PFSK-1 (cell line): ENCODE measurements at regions not wholly inside any gene's neighbourhood (a gene's known extent, or its start where the extent isn't known, plus 50 kb on each side); places are given as distances from the start of the nearest gene placed in this dataset.

Source experiments
- POLR2AphosphoS5 ChIP-seq: IDR thresholded peaks from 2 replicates; pipeline ENCODE4 v1.6.1; 2012; ENCODE audit warnings: low read depth, mild to moderate bottlenecking, control low read depth, low read length, moderate library complexity
- REST ChIP-seq, 2 experiments: IDR thresholded peaks; 2 replicates each; pipeline versions ENCODE4 v1.6.1 to v1.8.0; 2011 to 2012; ENCODE audit warnings: low read depth in 2 of 2, low read length in 2 of 2, control low read depth in 1 of 2, inconsistent platforms in 1 of 2, mild to moderate bottlenecking in 1 of 2, moderate library complexity in 1 of 2; ENCODE audit not compliant: insufficient read depth in 1 of 2
- SIN3A ChIP-seq: IDR thresholded peaks from 2 replicates; pipeline ENCODE4 v1.6.1; 2012; ENCODE audit warnings: mild to moderate bottlenecking, low read length, moderate library complexity, borderline replicate concordance; ENCODE audit not compliant: insufficient read depth
- TAF1 ChIP-seq: IDR thresholded peaks from 2 replicates; pipeline ENCODE4 v1.6.1; 2012; ENCODE audit warnings: low read length, control low read depth, borderline replicate concordance; ENCODE audit not compliant: insufficient read depth

GRCh38 chr4:31183256-31183655 is 463.1 kb downstream of the PCDH7 start:
- TF ChIP-seq SIN3A = no peak
- no peak for TF ChIP-seq REST (IDR thresholded peaks at IDR 0.05; ENCODE audit: insufficient read depth in 1 of 2, low read depth in 2 of 2, low read length in 2 of 2)
- no peak for TF ChIP-seq POLR2AphosphoS5
- TF ChIP-seq TAF1 = no peak
